CD4-positive, alpha-beta T cell treated with Interleukin-6 for 4 hours (primary cell): ENCODE measurements at regions not wholly inside any gene's neighbourhood (a gene's known extent, or its start where the extent isn't known, plus 50 kb on each side); places are given as distances from the start of the nearest gene placed in this dataset.

ENCODE experiments used
- DNase-seq: peaks from one replicate; pipeline ENCODE4 v3.0.0-alpha.2; 2020; ENCODE audit warnings: mixed read lengths

- DNase-seq, result no peak
Observed at GRCh38 chr14:58785701-58786100, 147.9 kb downstream of the DACT1 start.

- DNase-seq, result no peak
Observed at GRCh38 chr14:58787592-58787991, 149.8 kb downstream of the DACT1 start.

- DNase-seq, result no peak
Observed at GRCh38 chr14:58788655-58789503, 151.1 kb downstream of the DACT1 start.

- DNase-seq, result no peak
Observed at GRCh38 chr14:58789736-58790135, 152.0 kb downstream of the DACT1 start.

GRCh38 chr14:58792416-58792815 is 154.7 kb downstream of the DACT1 start:
- DNase-seq, result no peak

- no peak for DNase-seq
Observed at GRCh38 chr14:58793131-58793740, 155.5 kb downstream of the DACT1 start.

GRCh38 chr14:58794993-58795762 is 157.4 kb downstream of the DACT1 start:
- DNase-seq, result no peak

- no peak for DNase-seq
Observed at GRCh38 chr14:58796242-58797009, 158.7 kb downstream of the DACT1 start.

- no peak for DNase-seq
Observed at GRCh38 chr14:58797010-58797429, 159.3 kb downstream of the DACT1 start.

GRCh38 chr14:58798173-58798572 is 160.4 kb downstream of the DACT1 start:
- DNase-seq, result no peak

- DNase-seq, result no peak
Observed at GRCh38 chr14:58801086-58801485, 163.3 kb downstream of the DACT1 start.

- DNase-seq, result no peak
Observed at GRCh38 chr14:58805057-58805456, 167.3 kb downstream of the DACT1 start.

GRCh38 chr14:58805605-58806409 is 168.0 kb downstream of the DACT1 start:
- DNase-seq, result no peak

- no peak for DNase-seq
Observed at GRCh38 chr14:58807191-58807590, 169.4 kb downstream of the DACT1 start.

GRCh38 chr14:58808828-58809227 is 171.1 kb downstream of the DACT1 start:
- no peak for DNase-seq

- no peak for DNase-seq
Observed at GRCh38 chr14:58809520-58809919, 171.8 kb downstream of the DACT1 start.

GRCh38 chr14:58812050-58812910 is 174.5 kb downstream of the DACT1 start:
- no peak for DNase-seq

- DNase-seq, result no peak
Observed at GRCh38 chr14:58813745-58814144, 176.0 kb downstream of the DACT1 start.

- DNase-seq, result no peak
Observed at GRCh38 chr14:58814466-58814865, 176.7 kb downstream of the DACT1 start.

- DNase-seq, result no peak
Observed at GRCh38 chr14:58815161-58815701, 177.5 kb downstream of the DACT1 start.

- no peak for DNase-seq
Observed at GRCh38 chr14:58815794-58816193, 178.0 kb downstream of the DACT1 start.
